Sigmoid colon (tissue), 4 donors: ENCODE measurements at regions not wholly inside any gene's neighbourhood (a gene's known extent, or its start where the extent isn't known, plus 50 kb on each side); places are given as distances from the start of the nearest gene placed in this dataset.

ENCODE experiments used
- CTCF ChIP-seq, 4 experiments: fragments of 450-650 bp in 3 of 4; fragments of 200-600 bp in 1 of 4; IDR thresholded peaks; one replicate each; pipeline ENCODE4 v1.5.1; 2016 to 2019; ENCODE audit warnings: antibody characterized with exemption in 4 of 4, mild to moderate bottlenecking in 3 of 4, moderate library complexity in 2 of 4
- EP300 ChIP-seq, 4 donors: sonication (generic); formaldehyde crosslinking; IDR thresholded peaks; one replicate each; pipeline ENCODE4 v1.6.1; 2017; ENCODE audit warnings: antibody characterized with exemption in 4 of 4
- POLR2A ChIP-seq, 2 donors: fragments of 450-650 bp; IDR thresholded peaks; one replicate each; pipeline ENCODE4 v1.6.1; 2016; ENCODE audit warnings: antibody characterized with exemption in 2 of 2, mild to moderate bottlenecking in 2 of 2, moderate library complexity in 2 of 2
- POLR2AphosphoS5 ChIP-seq, 4 donors: sonication (generic); formaldehyde crosslinking; IDR thresholded peaks; one replicate each; pipeline ENCODE4 v1.6.1; 2017; ENCODE audit warnings: antibody characterized with exemption in 4 of 4

- TF ChIP-seq POLR2AphosphoS5 (IDR thresholded peaks at IDR 0.05) (no peak), CTCF (IDR thresholded peaks at IDR 0.05) (no peak), POLR2A (IDR thresholded peaks at IDR 0.05) (no peak), EP300 (IDR thresholded peaks at IDR 0.05) (no peak)
These were observed 143.7 kb upstream of the LRIG1 start for GRCh38 chr3:66644549-66644948.
